GM06990 (cell line): ENCODE measurements at regions not wholly inside any gene's neighbourhood (a gene's known extent, or its start where the extent isn't known, plus 50 kb on each side); places are given as distances from the start of the nearest gene placed in this dataset.

Experiments
- DNase-seq: peaks from one replicate; pipeline ENCODE4 v3.0.0-alpha.2; 2011; ENCODE audit not compliant: insufficient read length; ENCODE audit errors: extremely low read depth
- H3K27me3 ChIP-seq: replicated peaks from 2 replicates; pipeline ENCODE4 v1.6.0; 2011; ENCODE audit warnings: low read length; ENCODE audit not compliant: control insufficient read depth, insufficient read depth
- H3K36me3 ChIP-seq: 2 replicates; pipeline ENCODE4 v1.5.1; 2011; ENCODE audit warnings: low read length; ENCODE audit not compliant: control insufficient read depth, insufficient read depth
- H3K4me3 ChIP-seq: replicated peaks from 2 replicates; pipeline ENCODE4 v1.5.1; 2011; ENCODE audit warnings: low read depth, mild to moderate bottlenecking, control low read depth, low read length
- CTCF ChIP-seq: IDR thresholded peaks from 2 replicates; pipeline ENCODE4 v1.5.1; 2011; ENCODE audit warnings: low read length, control low read depth, mild to moderate bottlenecking, inconsistent platforms; ENCODE audit not compliant: insufficient read depth, poor library complexity, severe bottlenecking

GRCh38 chr3:30350901-30351300 is 255.5 kb upstream of the TGFBR2 start:
- DNase-seq: no peak
- no peak for TF ChIP-seq CTCF

DNA sequence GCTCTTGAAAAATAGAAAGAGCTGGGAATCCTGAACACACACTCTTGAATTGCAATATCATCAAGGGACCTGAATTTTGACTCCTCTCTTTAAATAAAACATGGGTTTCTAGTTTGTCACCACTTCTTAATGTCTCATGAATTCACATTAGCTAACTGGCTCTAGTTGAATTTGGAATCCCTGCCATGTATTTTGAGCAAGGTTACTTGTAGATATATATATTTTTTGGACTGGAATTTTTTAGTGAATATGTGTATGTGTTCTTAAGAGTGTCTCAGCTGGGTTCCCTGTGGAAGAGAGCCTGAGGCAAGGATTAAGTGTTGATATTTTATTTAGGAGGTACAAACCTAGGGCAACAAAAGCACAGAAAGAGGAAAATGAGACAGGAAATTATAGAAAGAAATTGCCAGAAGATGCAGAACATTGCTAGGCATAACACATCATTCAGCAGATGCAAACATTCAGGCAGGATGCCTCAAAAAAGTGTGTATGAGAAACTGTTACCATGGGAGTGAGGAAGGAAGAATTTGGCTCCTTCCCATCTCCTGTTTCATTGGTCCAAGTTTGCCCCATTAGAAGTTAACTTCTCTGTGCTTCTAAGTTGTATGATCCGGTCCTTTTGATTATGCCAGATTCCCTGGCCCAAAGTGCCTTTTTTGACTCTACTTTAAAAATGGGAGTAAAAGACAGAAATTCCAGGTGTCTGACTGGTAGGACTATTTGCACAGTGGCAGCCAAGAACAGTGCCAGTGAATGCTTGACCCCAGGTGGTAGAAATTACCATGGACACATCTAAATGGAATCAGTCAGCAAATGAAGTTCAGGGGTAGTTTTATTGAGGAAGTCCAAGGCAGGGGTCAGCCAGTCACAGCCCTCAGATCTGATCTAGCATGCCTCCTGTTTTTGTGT is 253.7 kb upstream of the TGFBR2 start:
- H3K4me3 ChIP-seq: no peak overlapping the region
- no peak for TF ChIP-seq CTCF
- DNase-seq: no peak
- no peaks in the 10 kb centered on the region for H3K36me3 ChIP-seq
- no peaks in the 10 kb centered on the region for H3K27me3 ChIP-seq

More at GRCh38 chr3:30350901-30351300, 255.5 kb upstream of the TGFBR2 start:
- Histone ChIP-seq H3K4me3 (no peak overlapping the region), H3K27me3 (no peaks in the 10 kb centered on the region), H3K36me3 (no peaks in the 10 kb centered on the region)

DNA sequence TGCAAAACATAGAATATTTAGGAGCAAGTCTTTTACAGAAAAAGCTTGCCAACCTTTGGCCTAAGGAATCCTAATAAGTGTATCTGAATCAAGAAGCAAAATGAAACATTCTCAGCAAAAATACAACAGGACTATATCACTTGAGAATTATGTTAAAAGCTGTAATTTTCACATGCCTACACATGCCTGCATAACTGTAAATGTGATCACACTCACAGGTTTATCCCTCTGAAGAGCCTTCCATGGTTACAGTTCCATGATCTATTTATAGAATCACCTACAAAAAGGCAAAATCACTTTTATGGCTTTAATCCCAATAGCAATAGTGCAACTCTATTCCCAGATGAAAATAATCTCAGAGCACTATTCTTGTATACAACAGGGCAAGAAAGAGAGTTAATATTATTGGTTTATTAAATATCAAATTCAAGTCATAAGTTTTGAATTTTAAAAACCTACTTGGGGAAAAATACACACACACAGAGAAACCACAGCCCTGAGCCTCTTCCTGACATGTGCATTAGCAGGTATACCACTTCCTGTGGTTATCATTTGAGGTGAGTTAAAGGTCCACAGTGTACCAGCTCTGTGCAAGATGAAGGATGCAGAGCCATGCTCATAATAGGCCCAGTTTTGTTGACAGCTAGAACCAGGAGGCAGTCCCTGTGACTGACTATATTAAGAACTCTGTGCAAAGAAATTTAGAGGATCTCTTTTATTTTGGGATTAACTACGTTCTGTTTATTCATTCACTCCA is 252.5 kb upstream of the TGFBR2 start:
- Histone ChIP-seq H3K4me3 (no peak overlapping the region), H3K36me3 (no peaks in the 10 kb centered on the region)
- no peak for DNase-seq

DNA sequence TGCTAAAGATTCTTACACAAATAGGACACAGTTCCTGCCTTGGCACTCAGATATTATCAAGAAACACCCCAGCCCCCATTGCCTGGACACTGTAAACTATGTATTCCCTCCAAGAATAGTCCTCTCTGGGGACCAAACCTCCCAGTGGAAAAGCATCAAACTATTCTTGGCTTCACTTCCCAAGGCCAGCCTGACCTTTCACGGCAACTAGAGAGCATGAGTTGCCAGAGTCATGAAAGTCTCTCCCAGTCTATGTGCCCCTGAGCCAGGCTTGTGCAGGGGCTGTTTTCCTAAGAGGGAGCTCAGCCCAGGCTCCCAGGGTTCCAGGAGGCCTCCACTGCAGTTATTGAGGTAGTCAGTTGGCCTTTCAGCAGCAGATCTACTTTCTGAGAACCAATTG is 251.9 kb upstream of the TGFBR2 start:
- H3K36me3 ChIP-seq: no peaks in the 10 kb centered on the region
- no peak for TF ChIP-seq CTCF
- H3K27me3 ChIP-seq: no peaks in the 10 kb centered on the region
- no peak for DNase-seq
- no peak overlapping the region for H3K4me3 ChIP-seq

More for the DNA sequence above, 252.5 kb upstream of the TGFBR2 start:
- no peaks in the 10 kb centered on the region for H3K27me3 ChIP-seq
- TF ChIP-seq CTCF: no peak

DNA sequence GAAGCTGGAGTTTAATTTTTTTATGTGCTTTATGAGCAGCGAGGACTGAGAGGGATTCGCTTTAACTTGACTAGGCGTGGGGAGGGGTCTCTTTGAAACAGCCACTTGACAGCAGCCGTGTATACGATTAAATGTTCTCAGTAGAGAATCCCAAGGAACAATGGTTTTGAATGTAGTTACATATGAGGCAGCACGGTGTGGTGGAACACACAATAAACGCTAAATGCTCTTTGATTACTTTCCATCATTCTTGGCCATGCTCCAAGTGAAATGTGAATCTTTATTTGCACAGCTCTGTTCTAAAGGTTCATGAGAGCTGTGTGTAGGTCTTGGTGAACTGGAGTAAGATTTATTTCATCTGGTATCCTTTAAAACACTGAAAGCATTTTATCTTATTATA is 251.4 kb upstream of the TGFBR2 start:
- DNase-seq: no peak
- H3K36me3 ChIP-seq: no peaks in the 10 kb centered on the region
- no peaks in the 10 kb centered on the region for H3K27me3 ChIP-seq
- TF ChIP-seq CTCF: no peak
- no peak overlapping the region for H3K4me3 ChIP-seq
